PFSK-1 (cell line): ENCODE measurements at regions not wholly inside any gene's neighbourhood (a gene's known extent, or its start where the extent isn't known, plus 50 kb on each side); places are given as distances from the start of the nearest gene placed in this dataset.

Experiments
- FOXP2 ChIP-seq: optimal IDR thresholded peaks from 2 replicates; pipeline ENCODE3; 2011; ENCODE audit warnings: borderline replicate concordance, control low read depth, inconsistent platforms; ENCODE audit not compliant: insufficient read depth; ENCODE audit errors: extremely low read length, extremely low read depth
- TF ChIP-seq, protein P1 (sequence below), 2 experiments: IDR thresholded peaks; 2 replicates each; pipeline versions ENCODE4 v1.6.1 to v1.8.0; 2011 to 2012; ENCODE audit warnings: low read depth in 2 of 2, low read length in 2 of 2, control low read depth in 1 of 2, inconsistent platforms in 1 of 2, mild to moderate bottlenecking in 1 of 2, moderate library complexity in 1 of 2; ENCODE audit not compliant: insufficient read depth in 1 of 2

DNA sequence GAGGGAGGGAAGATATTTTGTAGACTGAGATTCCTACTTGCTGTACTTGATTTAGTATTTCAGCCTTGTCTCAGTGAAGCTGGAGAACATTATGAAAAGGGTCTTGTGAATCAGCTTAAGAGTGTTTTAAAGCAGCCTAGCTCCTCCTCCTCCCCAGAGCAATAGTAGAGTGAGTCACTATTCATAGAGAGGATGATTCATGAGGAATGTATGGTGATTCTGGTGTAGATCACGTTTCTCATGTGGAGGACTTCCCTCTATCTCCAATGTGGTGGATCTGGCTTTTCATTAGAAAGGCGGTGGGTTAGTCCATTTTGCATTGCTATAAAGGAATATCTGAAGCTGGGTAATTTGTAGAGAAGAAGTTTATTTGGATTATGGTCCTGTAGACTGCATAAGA, 340.1 kb upstream of the CHRM2 start:
- no peak for TF ChIP-seq FOXP2
- TF ChIP-seq, protein P1, sequence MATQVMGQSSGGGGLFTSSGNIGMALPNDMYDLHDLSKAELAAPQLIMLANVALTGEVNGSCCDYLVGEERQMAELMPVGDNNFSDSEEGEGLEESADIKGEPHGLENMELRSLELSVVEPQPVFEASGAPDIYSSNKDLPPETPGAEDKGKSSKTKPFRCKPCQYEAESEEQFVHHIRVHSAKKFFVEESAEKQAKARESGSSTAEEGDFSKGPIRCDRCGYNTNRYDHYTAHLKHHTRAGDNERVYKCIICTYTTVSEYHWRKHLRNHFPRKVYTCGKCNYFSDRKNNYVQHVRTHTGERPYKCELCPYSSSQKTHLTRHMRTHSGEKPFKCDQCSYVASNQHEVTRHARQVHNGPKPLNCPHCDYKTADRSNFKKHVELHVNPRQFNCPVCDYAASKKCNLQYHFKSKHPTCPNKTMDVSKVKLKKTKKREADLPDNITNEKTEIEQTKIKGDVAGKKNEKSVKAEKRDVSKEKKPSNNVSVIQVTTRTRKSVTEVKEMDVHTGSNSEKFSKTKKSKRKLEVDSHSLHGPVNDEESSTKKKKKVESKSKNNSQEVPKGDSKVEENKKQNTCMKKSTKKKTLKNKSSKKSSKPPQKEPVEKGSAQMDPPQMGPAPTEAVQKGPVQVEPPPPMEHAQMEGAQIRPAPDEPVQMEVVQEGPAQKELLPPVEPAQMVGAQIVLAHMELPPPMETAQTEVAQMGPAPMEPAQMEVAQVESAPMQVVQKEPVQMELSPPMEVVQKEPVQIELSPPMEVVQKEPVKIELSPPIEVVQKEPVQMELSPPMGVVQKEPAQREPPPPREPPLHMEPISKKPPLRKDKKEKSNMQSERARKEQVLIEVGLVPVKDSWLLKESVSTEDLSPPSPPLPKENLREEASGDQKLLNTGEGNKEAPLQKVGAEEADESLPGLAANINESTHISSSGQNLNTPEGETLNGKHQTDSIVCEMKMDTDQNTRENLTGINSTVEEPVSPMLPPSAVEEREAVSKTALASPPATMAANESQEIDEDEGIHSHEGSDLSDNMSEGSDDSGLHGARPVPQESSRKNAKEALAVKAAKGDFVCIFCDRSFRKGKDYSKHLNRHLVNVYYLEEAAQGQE (IDR thresholded peaks at IDR 0.05; ENCODE audit: insufficient read depth in 1 of 2, low read depth in 2 of 2, low read length in 2 of 2), result no peak
